HG02763 (cell line): ENCODE measurements at regions not wholly inside any gene's neighbourhood (a gene's known extent, or its start where the extent isn't known, plus 50 kb on each side); places are given as distances from the start of the nearest gene placed in this dataset.

Experiments used
- ATAC-seq: cut with Tn5 transposase; IDR thresholded peaks from one replicate; pipeline ENCODE4 v1.9.1; 2021; ENCODE audit warnings: mild to moderate bottlenecking, moderate library complexity; ENCODE audit not compliant: unreplicated experiment

GRCh38 chr4:146029147-146029546 lies 90.5 kb upstream of the ZNF827 start:
- peak; percentile 45 for ATAC-seq

GRCh38 chr4:146027761-146028160 lies 89.1 kb upstream of the ZNF827 start:
- no peak for ATAC-seq

- peak; percentile 99 for ATAC-seq
These were observed 84.8 kb upstream of the ZNF827 start for GRCh38 chr4:146023334-146023967.

- ATAC-seq: no peak
These were observed 83.9 kb upstream of the ZNF827 start for GRCh38 chr4:146022541-146022940.

- ATAC-seq: no peak
These were observed 79.6 kb upstream of the ZNF827 start for GRCh38 chr4:146018247-146018646.

GRCh38 chr4:146004730-146005129 lies 66.1 kb upstream of the ZNF827 start:
- no peak for ATAC-seq

GRCh38 chr4:145988628-145989027 lies 50.0 kb upstream of the ZNF827 start:
- ATAC-seq: no peak
